ENCODE measurements at regions not wholly inside any gene's neighbourhood (a gene's known extent, or its start where the extent isn't known, plus 50 kb on each side); places are given as distances from the start of the nearest gene placed in this dataset.
"Not testable (repeated sequence)": the region's sequence is repeated elsewhere in the genome, so short reads cannot be mapped to it uniquely, and the experiment has no call there.

GRCh38 chr14:27739657-27740156, 1026.9 kb upstream of the FOXG1 start:
- WGBS (ENCODE audit: insufficient coverage, low lambda C conversion rate), result no CpG with 5 or more reads among the region's 1 CpG
- Histone ChIP-seq H3K4me1 (ENCODE audit: control insufficient read depth, insufficient read depth, low read length) (no peaks in the 10 kb centered on the region), H3K27me3 (ENCODE audit: control insufficient read depth, insufficient read depth, low read length) (no peaks in the 10 kb centered on the region), H3K27ac (ENCODE audit: low read length) (no peak overlapping the region), H3K36me3 (ENCODE audit: control insufficient read depth, insufficient read depth, low read length) (no peaks in the 10 kb centered on the region), H3K4me3 (ENCODE audit: low read length) (no peak overlapping the region), H3K9me3 (ENCODE audit: control insufficient read depth, low read depth, low read length) (no peaks in the 10 kb centered on the region)
- DNase-seq, result no peak

- Histone ChIP-seq H3K4me1 (ENCODE audit: control insufficient read depth, insufficient read depth, low read length) (no peaks in the 10 kb centered on the region), H3K4me3 (ENCODE audit: low read length) (no peak overlapping the region), H3K36me3 (ENCODE audit: control insufficient read depth, insufficient read depth, low read length) (no peaks in the 10 kb centered on the region), H3K9me3 (ENCODE audit: control insufficient read depth, low read depth, low read length) (no peaks in the 10 kb centered on the region), H3K27ac (ENCODE audit: low read length) (no peak overlapping the region), H3K27me3 (ENCODE audit: control insufficient read depth, insufficient read depth, low read length) (no peaks in the 10 kb centered on the region)
- WGBS (ENCODE audit: insufficient coverage, low lambda C conversion rate), result 63% methylated on average over 1 of the region's 4 CpGs
- no peak for DNase-seq
Measured at GRCh38 chr14:27750114-27750513, 1016.5 kb upstream of the FOXG1 start.

GRCh38 chr14:27757642-27758041, 1008.9 kb upstream of the FOXG1 start:
- H3K27me3 ChIP-seq (ENCODE audit: control insufficient read depth, insufficient read depth, low read length); H3K4me1 ChIP-seq (ENCODE audit: control insufficient read depth, insufficient read depth, low read length); H3K27ac ChIP-seq (ENCODE audit: low read length); H3K36me3 ChIP-seq (ENCODE audit: control insufficient read depth, insufficient read depth, low read length); H3K4me3 ChIP-seq (ENCODE audit: low read length); DNase-seq; H3K9me3 ChIP-seq (ENCODE audit: control insufficient read depth, low read depth, low read length): not testable (repeated sequence)
- WGBS (ENCODE audit: insufficient coverage, low lambda C conversion rate), result no CpG with 5 or more reads among the region's 4 CpGs

GRCh38 chr14:27760367-27760766, 1006.2 kb upstream of the FOXG1 start:
- not testable (repeated sequence) for H3K4me1 ChIP-seq (ENCODE audit: control insufficient read depth, insufficient read depth, low read length); H3K27me3 ChIP-seq (ENCODE audit: control insufficient read depth, insufficient read depth, low read length); H3K4me3 ChIP-seq (ENCODE audit: low read length); DNase-seq; H3K9me3 ChIP-seq (ENCODE audit: control insufficient read depth, low read depth, low read length); H3K27ac ChIP-seq (ENCODE audit: low read length); H3K36me3 ChIP-seq (ENCODE audit: control insufficient read depth, insufficient read depth, low read length)
- WGBS (ENCODE audit: insufficient coverage, low lambda C conversion rate), result no CpG with 5 or more reads among the region's 4 CpGs

- H3K27ac ChIP-seq (ENCODE audit: low read length); H3K36me3 ChIP-seq (ENCODE audit: control insufficient read depth, insufficient read depth, low read length); H3K4me3 ChIP-seq (ENCODE audit: low read length); H3K9me3 ChIP-seq (ENCODE audit: control insufficient read depth, low read depth, low read length); H3K4me1 ChIP-seq (ENCODE audit: control insufficient read depth, insufficient read depth, low read length); H3K27me3 ChIP-seq (ENCODE audit: control insufficient read depth, insufficient read depth, low read length); DNase-seq: not testable (repeated sequence)
- WGBS (ENCODE audit: insufficient coverage, low lambda C conversion rate), result 83% methylated on average over 2 of the region's 6 CpGs
Measured at GRCh38 chr14:27799066-27800028, 967.2 kb upstream of the FOXG1 start.

GRCh38 chr14:27817746-27818430, 948.7 kb upstream of the FOXG1 start:
- H3K36me3 ChIP-seq (ENCODE audit: control insufficient read depth, insufficient read depth, low read length); H3K9me3 ChIP-seq (ENCODE audit: control insufficient read depth, low read depth, low read length); DNase-seq; H3K4me1 ChIP-seq (ENCODE audit: control insufficient read depth, insufficient read depth, low read length); H3K27ac ChIP-seq (ENCODE audit: low read length); H3K27me3 ChIP-seq (ENCODE audit: control insufficient read depth, insufficient read depth, low read length); H3K4me3 ChIP-seq (ENCODE audit: low read length): not testable (repeated sequence)
- WGBS (ENCODE audit: insufficient coverage, low lambda C conversion rate), result 93% methylated on average over 2 of the region's 4 CpGs

GRCh38 chr14:27826149-27826548, 940.4 kb upstream of the FOXG1 start:
- no CpG with 5 or more reads among the region's 4 CpGs for WGBS (ENCODE audit: insufficient coverage, low lambda C conversion rate)
- not testable (repeated sequence) for H3K9me3 ChIP-seq (ENCODE audit: control insufficient read depth, low read depth, low read length)

GRCh38 chr14:27831978-27832377, 934.6 kb upstream of the FOXG1 start:
- WGBS (ENCODE audit: insufficient coverage, low lambda C conversion rate), result 75% methylated on average over 2 of the region's 3 CpGs
- H3K9me3 ChIP-seq (ENCODE audit: control insufficient read depth, low read depth, low read length), result not testable (repeated sequence)

More at GRCh38 chr14:27826149-27826548, 940.4 kb upstream of the FOXG1 start:
- H3K27ac ChIP-seq (ENCODE audit: low read length); H3K36me3 ChIP-seq (ENCODE audit: control insufficient read depth, insufficient read depth, low read length); DNase-seq; H3K4me3 ChIP-seq (ENCODE audit: low read length); H3K27me3 ChIP-seq (ENCODE audit: control insufficient read depth, insufficient read depth, low read length); H3K4me1 ChIP-seq (ENCODE audit: control insufficient read depth, insufficient read depth, low read length): not testable (repeated sequence)

GRCh38 chr14:27833001-27833400, 933.6 kb upstream of the FOXG1 start:
- 80% methylated on average over 2 of the region's 5 CpGs for WGBS (ENCODE audit: insufficient coverage, low lambda C conversion rate)
- not testable (repeated sequence) for H3K4me1 ChIP-seq (ENCODE audit: control insufficient read depth, insufficient read depth, low read length); H3K27ac ChIP-seq (ENCODE audit: low read length); H3K4me3 ChIP-seq (ENCODE audit: low read length); H3K9me3 ChIP-seq (ENCODE audit: control insufficient read depth, low read depth, low read length); H3K27me3 ChIP-seq (ENCODE audit: control insufficient read depth, insufficient read depth, low read length); H3K36me3 ChIP-seq (ENCODE audit: control insufficient read depth, insufficient read depth, low read length); DNase-seq

More at GRCh38 chr14:27831978-27832377, 934.6 kb upstream of the FOXG1 start:
- H3K4me1 ChIP-seq (ENCODE audit: control insufficient read depth, insufficient read depth, low read length); H3K36me3 ChIP-seq (ENCODE audit: control insufficient read depth, insufficient read depth, low read length); H3K27me3 ChIP-seq (ENCODE audit: control insufficient read depth, insufficient read depth, low read length); H3K4me3 ChIP-seq (ENCODE audit: low read length); H3K27ac ChIP-seq (ENCODE audit: low read length); DNase-seq: not testable (repeated sequence)

- Histone ChIP-seq H3K9me3 (ENCODE audit: control insufficient read depth, low read depth, low read length) (no peaks in the 10 kb centered on the region), H3K27me3 (ENCODE audit: control insufficient read depth, insufficient read depth, low read length) (no peaks in the 10 kb centered on the region), H3K4me3 (ENCODE audit: low read length) (no peak overlapping the region), H3K27ac (ENCODE audit: low read length) (no peak overlapping the region), H3K36me3 (ENCODE audit: control insufficient read depth, insufficient read depth, low read length) (no peaks in the 10 kb centered on the region), H3K4me1 (ENCODE audit: control insufficient read depth, insufficient read depth, low read length) (no peaks in the 10 kb centered on the region)
- no peak for DNase-seq
Measured at GRCh38 chr14:27836386-27836785, 930.2 kb upstream of the FOXG1 start.

All from large intestine (tissue), 3 donors.